ENCODE measurements at regions not wholly inside any gene's neighbourhood (a gene's known extent, or its start where the extent isn't known, plus 50 kb on each side); places are given as distances from the start of the nearest gene placed in this dataset.

- ATAC-seq, result no peak
These were observed 528.2 kb downstream of the LMO7 start for GRCh38 chr13:76164290-76164689.

DNA sequence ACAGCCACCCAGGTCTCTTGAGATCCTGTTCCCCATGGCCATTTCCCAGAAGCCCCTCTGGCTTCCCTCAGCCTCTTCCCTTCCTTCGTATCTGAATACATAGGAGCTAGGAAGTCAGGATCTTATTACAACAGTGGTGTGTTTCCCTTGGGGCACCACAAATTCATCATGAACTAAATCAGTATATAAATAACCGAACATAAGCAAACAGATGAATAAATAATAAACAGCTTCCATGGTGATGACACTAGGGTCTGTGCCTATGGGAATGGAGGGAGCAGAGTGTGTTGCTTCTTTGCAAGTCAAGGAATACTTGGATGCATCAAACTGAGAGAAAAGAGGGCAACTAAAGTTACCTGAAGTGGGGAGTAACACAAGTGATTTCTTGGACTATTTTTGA is 527.6 kb downstream of the LMO7 start:
- no peak for ATAC-seq

GRCh38 chr13:76160961-76161925 is 525.1 kb downstream of the LMO7 start:
- ATAC-seq, result no peak

- ATAC-seq, result no peak
These were observed 524.4 kb downstream of the LMO7 start for GRCh38 chr13:76160506-76160905.

- no peak for ATAC-seq
These were observed 521.8 kb downstream of the LMO7 start for GRCh38 chr13:76157926-76158325.

- ATAC-seq, result no peak
These were observed 517.1 kb downstream of the LMO7 start for GRCh38 chr13:76153239-76153638.

DNA sequence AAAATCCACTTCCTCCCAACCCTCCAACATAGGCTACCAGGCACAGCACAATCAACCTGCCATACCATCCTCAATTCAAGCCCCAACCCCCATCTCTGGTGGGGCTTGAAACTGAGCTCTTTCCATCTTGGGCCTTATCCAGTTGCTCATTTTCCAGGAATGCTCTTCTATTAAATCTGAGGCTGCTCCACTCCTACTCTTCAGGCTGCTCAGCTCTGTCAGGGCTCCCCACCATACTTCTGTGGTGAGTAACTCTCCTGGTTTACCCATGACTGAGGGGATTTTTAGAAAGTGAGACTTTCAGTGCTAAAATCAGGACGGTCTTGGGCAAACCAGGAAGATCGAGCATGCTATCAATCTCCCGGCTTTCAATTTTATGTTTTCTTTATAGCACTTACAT is 512.8 kb downstream of the LMO7 start:
- no peak for ATAC-seq

GRCh38 chr13:76148374-76148773 is 512.2 kb downstream of the LMO7 start:
- ATAC-seq, result no peak

- no peak for ATAC-seq
These were observed 496.4 kb downstream of the LMO7 start for GRCh38 chr13:76132532-76132931.

- no peak for ATAC-seq
These were observed 495.4 kb downstream of the LMO7 start for GRCh38 chr13:76131551-76131950.

DNA sequence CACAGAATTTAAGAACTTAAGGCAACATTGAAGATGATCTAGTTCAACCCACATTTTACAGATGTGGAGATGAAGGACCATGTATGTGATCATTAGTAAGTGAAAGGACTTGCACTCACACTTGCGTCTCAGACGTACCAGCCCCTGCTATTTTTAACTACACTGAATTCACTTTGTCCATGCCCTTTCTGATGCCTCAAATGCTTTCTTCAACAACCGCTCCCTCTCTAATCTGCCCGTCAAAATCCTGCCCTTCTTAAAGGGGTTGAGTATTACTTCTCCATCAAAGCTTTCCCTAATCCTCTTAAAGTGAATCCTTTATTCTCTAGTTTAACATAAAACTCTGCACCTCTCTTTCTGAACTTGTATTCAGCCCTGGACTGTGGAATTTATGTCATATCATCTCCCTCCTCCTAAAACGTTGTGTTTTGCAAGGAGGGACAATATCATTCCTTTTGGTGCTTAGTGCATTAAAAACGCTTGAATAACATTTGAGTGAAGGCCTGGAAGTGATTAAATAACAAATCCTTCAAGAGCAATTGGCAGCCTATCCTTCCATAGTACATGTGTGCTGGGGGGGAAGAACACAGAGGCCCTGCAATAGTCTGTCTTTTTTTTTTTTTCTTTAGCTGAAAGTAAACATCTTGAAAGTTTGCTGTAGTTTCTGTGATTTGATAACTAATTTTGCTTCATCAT is 493.3 kb downstream of the LMO7 start:
- ATAC-seq, result no peak

GRCh38 chr13:76127922-76128321 is 491.8 kb downstream of the LMO7 start:
- ATAC-seq, result no peak

DNA sequence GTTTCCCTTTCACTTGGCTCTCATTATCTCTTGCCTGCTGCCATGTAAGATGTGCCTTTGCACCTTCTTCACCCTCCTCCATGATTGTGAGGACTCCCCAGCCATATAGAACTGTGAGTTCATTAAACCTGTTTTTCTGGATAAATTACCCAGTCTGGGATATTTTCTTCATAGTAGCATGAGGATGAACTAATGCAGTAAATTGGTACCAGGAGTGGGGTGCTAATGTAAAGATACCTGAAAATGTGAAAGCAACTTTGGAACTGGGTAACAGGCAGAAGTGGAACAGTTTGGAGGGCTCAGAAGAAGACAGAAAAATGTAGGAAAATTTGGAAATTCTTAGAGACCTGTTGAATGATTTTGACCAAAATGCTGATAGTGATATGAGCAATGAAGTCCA is 487.4 kb downstream of the LMO7 start:
- ATAC-seq, result no peak

DNA sequence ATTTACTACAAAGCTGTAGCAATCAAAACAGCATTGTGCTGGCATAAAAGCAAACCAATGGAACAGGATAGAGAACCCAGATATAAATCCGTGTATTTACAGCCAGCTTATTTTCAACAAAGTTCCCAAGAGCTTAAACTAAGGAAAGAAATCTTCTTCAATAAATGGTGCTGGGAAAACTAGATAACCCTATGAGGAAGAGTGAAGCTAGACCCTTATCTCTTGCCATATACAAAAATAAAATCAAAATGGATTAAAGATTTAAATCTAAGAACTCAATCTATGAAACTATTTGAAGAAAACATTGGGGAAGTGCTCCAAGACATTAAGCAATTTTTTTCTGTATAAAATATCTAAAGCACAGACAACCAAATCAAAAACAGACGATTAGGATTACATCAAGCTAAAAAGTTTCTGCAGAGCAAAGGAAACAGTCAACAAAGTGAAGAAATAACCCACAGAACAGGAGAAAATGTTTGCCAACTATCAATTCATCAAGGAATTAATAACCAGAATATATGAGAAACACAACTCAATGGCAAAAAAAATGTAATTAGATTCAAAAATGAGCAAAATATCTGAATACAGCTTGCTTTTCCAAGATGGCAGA is 480.7 kb downstream of the LMO7 start:
- no peak for ATAC-seq

DNA sequence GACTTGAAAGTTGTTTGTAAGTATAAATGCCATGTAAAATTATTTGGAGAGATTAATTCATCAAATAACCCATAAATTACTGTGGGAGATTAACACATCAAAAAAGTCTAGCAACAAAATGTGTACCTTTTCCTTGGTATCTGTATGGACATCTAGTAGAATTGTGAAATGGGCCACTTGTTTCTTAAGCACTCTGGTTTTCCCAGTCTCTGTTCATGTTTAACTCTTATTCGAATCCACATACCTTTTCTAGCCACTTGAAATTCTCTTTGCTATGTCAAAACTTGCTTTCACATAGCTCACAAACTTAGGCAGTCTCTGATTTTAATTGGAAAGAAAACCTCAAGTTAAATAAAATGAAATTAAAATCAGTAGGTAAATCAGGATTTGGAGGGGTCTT is 470.6 kb downstream of the LMO7 start:
- no peak for ATAC-seq

DNA sequence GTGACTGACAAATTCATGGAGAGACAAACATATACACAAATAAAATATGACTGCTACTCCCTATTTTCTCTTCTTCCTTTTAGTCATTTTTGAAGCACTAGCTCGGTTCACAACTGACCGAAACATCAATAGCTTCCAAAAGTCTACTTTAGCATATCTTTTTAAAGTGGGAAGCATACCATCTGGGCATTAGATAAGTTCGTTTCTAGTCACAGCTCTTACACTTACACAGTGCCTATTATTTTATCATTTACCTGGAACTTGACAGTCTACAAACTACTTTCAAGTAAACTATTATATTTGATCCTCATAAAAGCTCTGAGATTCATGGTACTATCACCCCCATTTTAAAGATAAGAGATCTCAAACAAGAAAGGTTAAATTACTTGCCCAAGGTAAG is 458.5 kb downstream of the LMO7 start:
- no peak for ATAC-seq

DNA sequence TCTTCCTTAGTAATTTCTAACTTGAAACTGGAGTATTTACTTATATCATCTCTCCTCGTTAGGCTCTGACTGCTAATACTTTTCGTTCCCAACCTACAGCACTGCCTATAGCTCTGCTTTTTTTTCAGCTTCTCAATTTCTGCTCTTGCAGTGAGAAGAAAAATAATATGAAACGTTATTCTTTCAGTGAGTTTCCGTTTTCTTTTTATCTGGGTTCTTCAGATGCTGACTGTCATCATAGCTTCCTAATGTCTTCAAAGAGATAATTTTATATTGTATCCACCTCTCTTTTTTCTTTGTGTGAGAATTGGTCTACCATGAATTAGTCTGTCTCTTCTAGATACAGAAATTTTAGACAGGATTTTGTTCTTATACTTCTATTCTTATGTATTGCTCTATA is 454.9 kb downstream of the LMO7 start:
- ATAC-seq, result no peak

DNA sequence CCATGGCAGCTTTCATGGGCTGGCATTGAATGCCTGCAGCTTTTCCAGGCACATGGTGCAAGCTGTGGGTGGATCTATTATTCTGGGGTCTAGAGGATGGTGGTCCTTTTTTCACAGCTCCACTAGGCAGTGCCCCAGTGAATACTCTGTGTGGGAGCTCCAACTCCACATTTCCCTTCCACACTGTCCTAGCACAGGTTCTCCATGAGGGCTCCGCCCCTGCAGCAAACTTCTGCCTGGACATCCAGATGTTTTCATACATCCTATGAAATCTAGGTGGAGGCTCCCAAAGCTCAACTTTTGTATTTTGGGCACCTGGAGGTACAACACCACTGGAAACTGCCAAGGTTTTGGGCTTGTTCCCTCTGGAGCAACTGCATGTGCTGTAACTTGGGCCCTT is 450.6 kb downstream of the LMO7 start:
- no peak for ATAC-seq

- ATAC-seq, result no peak
These were observed 431.7 kb downstream of the LMO7 start for GRCh38 chr13:76067850-76068249.

GRCh38 chr13:76053181-76053580 is 417.1 kb downstream of the LMO7 start:
- ATAC-seq, result no peak

- no peak for ATAC-seq
These were observed 413.2 kb downstream of the LMO7 start for GRCh38 chr13:76049376-76049746.

- no peak for ATAC-seq
These were observed 412.7 kb downstream of the LMO7 start for GRCh38 chr13:76048675-76049375.

- ATAC-seq, result no peak
These were observed 412.0 kb downstream of the LMO7 start for GRCh38 chr13:76048131-76048530.

All from esophagus mucosa (tissue), 1 donor.